ENCODE measurements at regions not wholly inside any gene's neighbourhood (a gene's known extent, or its start where the extent isn't known, plus 50 kb on each side); places are given as distances from the start of the nearest gene placed in this dataset.

- DNase-seq, result no peak
Observed at GRCh38 chr5:105947461-105947860, 1723.3 kb downstream of the EFNA5 start.

- DNase-seq, result no peak
Observed at GRCh38 chr5:105945203-105945972, 1725.3 kb downstream of the EFNA5 start.

GRCh38 chr5:105940181-105940580, 1730.6 kb downstream of the EFNA5 start:
- no peak for DNase-seq

- no peak for DNase-seq
Observed at GRCh38 chr5:105934171-105934570, 1736.6 kb downstream of the EFNA5 start.

GRCh38 chr5:105931881-105932421, 1738.8 kb downstream of the EFNA5 start:
- no peak for DNase-seq

- no peak for DNase-seq
Observed at GRCh38 chr5:105929858-105930257, 1740.9 kb downstream of the EFNA5 start.

- no peak for DNase-seq
Observed at GRCh38 chr5:105924366-105924765, 1746.4 kb downstream of the EFNA5 start.

- DNase-seq, result no peak
Observed at GRCh38 chr5:105922574-105922973, 1748.2 kb downstream of the EFNA5 start.

GRCh38 chr5:105922080-105922479, 1748.7 kb downstream of the EFNA5 start:
- DNase-seq, result no peak

- DNase-seq, result no peak
Observed at GRCh38 chr5:105917189-105917588, 1753.5 kb downstream of the EFNA5 start.

GRCh38 chr5:105907016-105907415, 1763.7 kb downstream of the EFNA5 start:
- no peak for DNase-seq

GRCh38 chr5:105905392-105905791, 1765.3 kb downstream of the EFNA5 start:
- no peak for DNase-seq

- no peak for DNase-seq
Observed at GRCh38 chr5:105903069-105903468, 1767.7 kb downstream of the EFNA5 start.

- no peak for DNase-seq
Observed at GRCh38 chr5:105899726-105900125, 1771.0 kb downstream of the EFNA5 start.

GRCh38 chr5:105898183-105898582, 1772.6 kb downstream of the EFNA5 start:
- DNase-seq, result no peak

- DNase-seq, result no peak
Observed at GRCh38 chr5:105885266-105885665, 1785.5 kb downstream of the EFNA5 start.

- DNase-seq, result no peak
Observed at GRCh38 chr5:105882956-105883481, 1787.7 kb downstream of the EFNA5 start.

GRCh38 chr5:105878402-105878801, 1792.3 kb downstream of the EFNA5 start:
- no peak for DNase-seq

GRCh38 chr5:105877592-105877991, 1793.1 kb downstream of the EFNA5 start:
- no peak for DNase-seq

GRCh38 chr5:105874316-105874715, 1796.4 kb downstream of the EFNA5 start:
- DNase-seq, result no peak

GRCh38 chr5:105872569-105873270, 1798.0 kb downstream of the EFNA5 start:
- DNase-seq, result no peak

GRCh38 chr5:105868038-105868780, 1802.5 kb downstream of the EFNA5 start:
- DNase-seq, result no peak

- no peak for DNase-seq
Observed at GRCh38 chr5:105865834-105866233, 1804.9 kb downstream of the EFNA5 start.

Data from 8988T (cell line).